ENCODE measurements at regions not wholly inside any gene's neighbourhood (a gene's known extent, or its start where the extent isn't known, plus 50 kb on each side); places are given as distances from the start of the nearest gene placed in this dataset.
A peak's percentile ranks its signal among the peaks of the same experiment; 100 is the strongest.

DNA sequence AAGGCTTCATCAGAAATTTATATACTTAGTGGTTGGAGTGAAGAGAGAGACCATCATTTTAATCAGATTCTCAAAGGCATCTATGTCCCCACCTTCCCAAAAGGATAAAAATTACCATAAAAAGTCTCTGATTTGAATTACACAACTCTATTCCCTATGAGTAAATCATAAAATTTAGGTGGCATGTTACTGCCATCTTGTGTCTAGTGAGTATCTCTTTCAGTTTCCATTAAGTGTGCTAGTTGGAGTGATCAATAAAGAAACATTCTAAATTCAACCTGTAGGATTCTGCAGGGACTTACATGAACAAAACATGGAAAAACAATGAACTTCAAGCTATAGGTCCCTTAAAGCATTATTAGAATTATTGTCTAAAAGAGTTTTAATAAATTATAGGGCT lies 655.4 kb downstream of the LTN1 start:
- TF ChIP-seq, protein P1, sequence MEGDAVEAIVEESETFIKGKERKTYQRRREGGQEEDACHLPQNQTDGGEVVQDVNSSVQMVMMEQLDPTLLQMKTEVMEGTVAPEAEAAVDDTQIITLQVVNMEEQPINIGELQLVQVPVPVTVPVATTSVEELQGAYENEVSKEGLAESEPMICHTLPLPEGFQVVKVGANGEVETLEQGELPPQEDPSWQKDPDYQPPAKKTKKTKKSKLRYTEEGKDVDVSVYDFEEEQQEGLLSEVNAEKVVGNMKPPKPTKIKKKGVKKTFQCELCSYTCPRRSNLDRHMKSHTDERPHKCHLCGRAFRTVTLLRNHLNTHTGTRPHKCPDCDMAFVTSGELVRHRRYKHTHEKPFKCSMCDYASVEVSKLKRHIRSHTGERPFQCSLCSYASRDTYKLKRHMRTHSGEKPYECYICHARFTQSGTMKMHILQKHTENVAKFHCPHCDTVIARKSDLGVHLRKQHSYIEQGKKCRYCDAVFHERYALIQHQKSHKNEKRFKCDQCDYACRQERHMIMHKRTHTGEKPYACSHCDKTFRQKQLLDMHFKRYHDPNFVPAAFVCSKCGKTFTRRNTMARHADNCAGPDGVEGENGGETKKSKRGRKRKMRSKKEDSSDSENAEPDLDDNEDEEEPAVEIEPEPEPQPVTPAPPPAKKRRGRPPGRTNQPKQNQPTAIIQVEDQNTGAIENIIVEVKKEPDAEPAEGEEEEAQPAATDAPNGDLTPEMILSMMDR (IDR thresholded peaks at IDR 0.05): peak; percentile 10 to 56 (median 44)
- TF ChIP-seq POLR2A (IDR thresholded peaks at IDR 0.05): no peak
